HCT116 (cell line): ENCODE measurements at regions not wholly inside any gene's neighbourhood (a gene's known extent, or its start where the extent isn't known, plus 50 kb on each side); places are given as distances from the start of the nearest gene placed in this dataset.

Source experiments
- ATAC-seq: fragments of 200-7000 bp; cut with Tn5 transposase; 2 replicates; pipeline ENCODE4 v1.9.1; 2020; ENCODE audit warnings: mild to moderate bottlenecking, moderate library complexity
- BruUV-seq: library from RNA; stranded (reverse); fragments of 400-500 nt; replicated peaks from 2 replicates; lab custom pipeline; 2021; lab: Mats Ljungman, UMichigan
- CTCF ChIA-PET: fragments of 300-600 bp; sonication (Branson Sonifier 250); formaldehyde crosslinking; loops from one replicate; lab custom pipeline; 2021; ENCODE audit warnings: antibody characterized with exemption; lab: Charles Lee
- POLR2A ChIA-PET: fragments of 300-600, 350-600 bp; sonication (Branson Sonifier 250); formaldehyde crosslinking; loops from one replicate; lab custom pipeline; 2021; ENCODE audit warnings: antibody characterized with exemption; lab: Charles Lee
- RAD21 ChIA-PET, 2 experiments: fragments of 300-600 bp; sonication (Branson Sonifier 250); formaldehyde crosslinking; loops; one replicate each; lab custom pipeline; 2023; ENCODE audit warnings: low total read pairs in 2 of 2; ENCODE audit not compliant: uncharacterized antibody in 2 of 2, unreplicated experiment in 2 of 2, low non-redundant PET in 1 of 2; lab: Charles Lee
- DNase-seq: peaks from one replicate; pipeline ENCODE4 v3.0.0-alpha.2; 2010; ENCODE audit warnings: low read depth, low spot score
- H2AFZ ChIP-seq: fragments of 200-600 bp; shearing (Covaris generic), sonication (generic); 2 replicates; pipeline ENCODE4 v1.6.1; 2017; ENCODE audit warnings: low read depth, mixed run types, mixed read lengths, antibody characterized with exemption, low read length; ENCODE audit not compliant: poor library complexity, severe bottlenecking
- H3K27ac ChIP-seq: 2 replicates; pipeline ENCODE4 v1.5.1; 2012; ENCODE audit warnings: low read depth, low read length
- H3K27me3 ChIP-seq: fragments of 200-600 bp; sonication (generic); 2 replicates; pipeline ENCODE4 v1.6.1; 2016; ENCODE audit warnings: mixed run types, low read length, mixed read lengths; ENCODE audit not compliant: insufficient read depth
- H3K36me3 ChIP-seq, 2 experiments: fragments of 200-500 bp in 1 of 2; fragments of 200-600 bp in 1 of 2; sonication (Bioruptor generic) in 1 of 2; sonication (generic) in 1 of 2; 2 replicates each; pipeline versions ENCODE4 v1.5.1 to v1.6.1; 2014 to 2016; ENCODE audit warnings: low read length in 2 of 2, inconsistent platforms in 1 of 2, mixed read lengths in 1 of 2, mixed run types in 1 of 2; ENCODE audit not compliant: insufficient read depth in 2 of 2, control insufficient read depth in 1 of 2
- H3K4me1 ChIP-seq, 2 experiments: fragments of 200-600 bp in 1 of 2; sonication (generic) in 1 of 2; 2 replicates each; pipeline versions ENCODE4 v1.5.1 to v1.6.1; 2012 to 2017; ENCODE audit warnings: low read length in 2 of 2, inconsistent platforms in 1 of 2, mild to moderate bottlenecking in 1 of 2, mixed read lengths in 1 of 2, mixed run types in 1 of 2, moderate library complexity in 1 of 2; ENCODE audit not compliant: insufficient read depth in 2 of 2, control insufficient read depth in 1 of 2
- H3K4me2 ChIP-seq: fragments of 200-600 bp; sonication (generic); 2 replicates; pipeline ENCODE4 v1.6.1; 2017; ENCODE audit warnings: mixed run types, low read length, mixed read lengths
- H3K4me3 ChIP-seq, 2 experiments: fragments of 200-600 bp in 1 of 2; sonication (generic) in 1 of 2; replicated peaks in 1 of 2; 2 replicates each; pipeline ENCODE4 v1.5.1; 2011 to 2016; ENCODE audit warnings: low read length in 2 of 2, control low read depth in 1 of 2, low read depth in 1 of 2, mild to moderate bottlenecking in 1 of 2, mixed read lengths in 1 of 2, mixed run types in 1 of 2
- H3K79me2 ChIP-seq: fragments of 200-600 bp; sonication (generic); 2 replicates; pipeline ENCODE4 v1.6.1; 2017; ENCODE audit warnings: mild to moderate bottlenecking, mixed run types, low read length, moderate library complexity, mixed read lengths; ENCODE audit not compliant: insufficient read depth
- H3K9ac ChIP-seq: fragments of 200-600 bp; sonication (generic); 2 replicates; pipeline ENCODE4 v1.6.1; 2016; ENCODE audit warnings: low read length, mixed read lengths
- H3K9me2 ChIP-seq: fragments of 200-600 bp; sonication (generic), shearing (Covaris generic); 2 replicates; pipeline ENCODE4 v1.6.1; 2017; ENCODE audit warnings: mixed run types, mild to moderate bottlenecking, moderate library complexity; ENCODE audit not compliant: insufficient read depth
- H3K9me3 ChIP-seq, 2 experiments: fragments of 200-500 bp in 1 of 2; fragments of 200-600 bp in 1 of 2; sonication (Bioruptor generic) in 1 of 2; sonication (generic) in 1 of 2; 2 replicates each; pipeline ENCODE4 v1.6.1; 2014 to 2017; ENCODE audit warnings: low read length in 2 of 2, mixed read lengths in 2 of 2, inconsistent platforms in 1 of 2, low read depth in 1 of 2, mild to moderate bottlenecking in 1 of 2, mixed run types in 1 of 2, moderate library complexity in 1 of 2; ENCODE audit not compliant: control insufficient read depth in 1 of 2, insufficient read depth in 1 of 2
- H4K20me1 ChIP-seq: fragments of 200-600 bp; sonication (generic), shearing (Covaris generic); 2 replicates; pipeline ENCODE4 v1.6.1; 2017; ENCODE audit warnings: mixed run types, mild to moderate bottlenecking, moderate library complexity; ENCODE audit not compliant: insufficient read depth
- CBX3 ChIP-seq: IDR thresholded peaks from 2 replicates; pipeline ENCODE4 v1.6.1; 2012; ENCODE audit warnings: low read depth
- CTCF ChIP-seq, 3 experiments: fragments of 200-600 bp in 1 of 3; sonication (generic) in 1 of 3; IDR thresholded peaks in 2 of 3; conservative IDR thresholded peaks in 1 of 3; 2 replicates each; pipeline ENCODE4 v1.5.1; 2012 to 2017; ENCODE audit warnings: low read depth in 2 of 3, low read length in 2 of 3, antibody characterized with exemption in 1 of 3, borderline replicate concordance in 1 of 3, control low read depth in 1 of 3, mild to moderate bottlenecking in 1 of 3, mixed read lengths in 1 of 3, mixed run types in 1 of 3, moderate library complexity in 1 of 3; ENCODE audit not compliant: insufficient read depth in 1 of 3
- ELF1 ChIP-seq: IDR thresholded peaks from 2 replicates; pipeline ENCODE4 v1.6.1; 2012; ENCODE audit warnings: low read depth, borderline replicate concordance
- EZH2 ChIP-seq: fragments of 200-600 bp; sonication (generic); IDR thresholded peaks from 2 replicates; pipeline ENCODE4 v1.6.1; 2017; ENCODE audit warnings: antibody characterized with exemption, mixed run types
- EZH2phosphoT487 ChIP-seq: fragments of 200-600 bp; IDR thresholded peaks from 2 replicates; pipeline ENCODE4 v1.6.1; 2018; ENCODE audit warnings: antibody characterized with exemption, borderline replicate concordance
- FOSL1 ChIP-seq: IDR thresholded peaks from 2 replicates; pipeline ENCODE4 v1.6.1; 2012; ENCODE audit warnings: low read depth
- JUND ChIP-seq: IDR thresholded peaks from 2 replicates; pipeline ENCODE4 v1.6.1; 2012
- POLR2A ChIP-seq: IDR thresholded peaks from 2 replicates; pipeline ENCODE4 v1.7.0; 2011; ENCODE audit warnings: borderline replicate concordance; ENCODE audit not compliant: insufficient read depth, insufficient read length; ENCODE audit errors: extremely low read depth
- POLR2AphosphoS5 ChIP-seq: IDR thresholded peaks from 2 replicates; pipeline ENCODE4 v1.6.1; 2011; ENCODE audit warnings: mild to moderate bottlenecking, low read depth, low read length, moderate library complexity
- RAD21 ChIP-seq: IDR thresholded peaks from 2 replicates; pipeline ENCODE4 v1.6.1; 2012; ENCODE audit warnings: low read depth, mild to moderate bottlenecking
- REST ChIP-seq: IDR thresholded peaks from 2 replicates; pipeline ENCODE4 v1.6.1; 2012; ENCODE audit warnings: low read depth
- SIN3A ChIP-seq: IDR thresholded peaks from 2 replicates; pipeline ENCODE4 v1.6.1; 2012; ENCODE audit warnings: low read depth
- SP1 ChIP-seq: IDR thresholded peaks from 2 replicates; pipeline ENCODE4 v1.6.1; 2012; ENCODE audit warnings: low read depth
- SRF ChIP-seq: IDR thresholded peaks from 2 replicates; pipeline ENCODE4 v1.6.1; 2012; ENCODE audit warnings: low read depth
- TCF7L2 ChIP-seq: IDR thresholded peaks from 2 replicates; pipeline ENCODE4 v1.7.0; 2011; ENCODE audit warnings: borderline replicate concordance, inconsistent platforms; ENCODE audit not compliant: insufficient read depth, insufficient read length; ENCODE audit errors: extremely low read depth
- YY1 ChIP-seq: IDR thresholded peaks from 2 replicates; pipeline ENCODE4 v1.6.1; 2011; ENCODE audit warnings: low read length, low read depth, moderate library complexity, mild to moderate bottlenecking; ENCODE audit not compliant: insufficient replicate concordance; ENCODE audit errors: extremely low read depth
- ZFX ChIP-seq: fragments of 450-650 bp; IDR thresholded peaks from 2 replicates; pipeline ENCODE4 v1.6.1; 2017
- ZNF274 ChIP-seq: fragments of 200-500 bp; sonication (Bioruptor generic); IDR thresholded peaks from 2 replicates; pipeline ENCODE4 v1.6.1; 2014; ENCODE audit warnings: mild to moderate bottlenecking, low read depth, low read length, inconsistent platforms
- intact Hi-C: fragments of 100-400 bp; cut with micrococcal nuclease; formaldehyde crosslinking; loops from 2 replicates; pipeline ENCODE4 v1.10.0; 2022

- Histone ChIP-seq H3K27me3 (peaks cover 20% of the 10 kb centered on the region), H2AFZ (no peak overlapping the region), H3K4me1 (no peaks in the 10 kb centered on the region), H3K9ac (no peak overlapping the region), H3K9me2 (no peaks in the 10 kb centered on the region), H3K79me2 (no peaks in the 10 kb centered on the region), H3K27ac (no peak overlapping the region), H4K20me1 (no peaks in the 10 kb centered on the region), H3K36me3 (no peaks in the 10 kb centered on the region), H3K9me3 (no peaks in the 10 kb centered on the region), H3K4me2 (no peak overlapping the region), H3K4me3 (no peak overlapping the region)
- DNase-seq, result no peak
- BruUV-seq, result no TSS peak
- RAD21 ChIA-PET, result no interaction called here
- CTCF ChIA-PET, result no interaction called here
- TF ChIP-seq FOSL1, result no peak
- intact Hi-C loops, result no loop called here
- ATAC-seq, result no peak
- POLR2A ChIA-PET, result no interaction called here
These were observed 618.7 kb downstream of the VRK1 start for GRCh38 chr14:97415907-97416306.

GRCh38 chr14:97416550-97416949, 619.4 kb downstream of the VRK1 start:
- H3K27me3 ChIP-seq, result peaks cover 15% of the 10 kb centered on the region
- RAD21 ChIA-PET, result no interaction called here
- H3K36me3 ChIP-seq, result no peaks in the 10 kb centered on the region
- POLR2A ChIA-PET, result no interaction called here
- no peaks in the 10 kb centered on the region for H3K79me2 ChIP-seq
- no peaks in the 10 kb centered on the region for H3K4me1 ChIP-seq
- no peaks in the 10 kb centered on the region for H3K9me3 ChIP-seq
- intact Hi-C loops, result no loop called here
- no peak overlapping the region for H3K9ac ChIP-seq
- H2AFZ ChIP-seq, result no peak overlapping the region
- no peak overlapping the region for H3K4me3 ChIP-seq
- CTCF ChIA-PET, result interaction anchor here (0.7 kb wide), 1 partner anchor 179 kb away, joined by 3 read pairs; no protein-coding TSS in a partner anchor
- no peak overlapping the region for H3K4me2 ChIP-seq
- H3K27ac ChIP-seq, result no peak overlapping the region
- no peaks in the 10 kb centered on the region for H3K9me2 ChIP-seq
- no TSS peak for BruUV-seq
- DNase-seq (no peak), ATAC-seq (no peak)
- H4K20me1 ChIP-seq, result no peaks in the 10 kb centered on the region; the same call in 1 of the 2 replicates
- TF ChIP-seq FOSL1 (no peak), JUND (no peak), POLR2A (no peak), RAD21 (no peak), SRF (no peak), CBX3 (no peak), SIN3A (no peak), TCF7L2 (no peak), ZFX (no peak), EZH2 (no peak), YY1 (no peak), CTCF (IDR thresholded peaks at IDR 0.05 in 2 of 3, conservative IDR thresholded peaks at IDR 0.05 in 1 of 3; ENCODE audit: borderline replicate concordance in 1 of 3, insufficient read depth in 1 of 3, low read depth in 2 of 3, low read length in 2 of 3) (no peak), SP1 (no peak), REST (no peak), POLR2AphosphoS5 (no peak), EZH2phosphoT487 (no peak), ELF1 (no peak), ZNF274 (no peak)
